Fibroblast of pulmonary artery (primary cell): ENCODE measurements at regions not wholly inside any gene's neighbourhood (a gene's known extent, or its start where the extent isn't known, plus 50 kb on each side); places are given as distances from the start of the nearest gene placed in this dataset.
"Not testable (repeated sequence)": the region's sequence is repeated elsewhere in the genome, so short reads cannot be mapped to it uniquely, and the experiment has no call there.

Experiments
- DNase-seq: peaks from one replicate; pipeline ENCODE4 v3.0.0-alpha.2; 2010; ENCODE audit warnings: low read depth
- H3K4me3 ChIP-seq: replicated peaks from 2 replicates; pipeline ENCODE4 v1.5.1; 2011; ENCODE audit warnings: low read depth, mild to moderate bottlenecking, control low read depth, low read length, moderate library complexity
- CTCF ChIP-seq: IDR thresholded peaks from 2 replicates; pipeline ENCODE4 v1.5.1; 2011; ENCODE audit warnings: mild to moderate bottlenecking, control low read depth, low read length, inconsistent platforms; ENCODE audit errors: missing control alignments

GRCh38 chr2:125243074-125243473 is 1218.0 kb downstream of the CNTNAP5 start:
- DNase-seq, result no peak
- no peak overlapping the region for H3K4me3 ChIP-seq
- TF ChIP-seq CTCF, result no peak

GRCh38 chr2:125254010-125254409 is 1228.9 kb downstream of the CNTNAP5 start:
- DNase-seq, result no peak
- H3K4me3 ChIP-seq, result no peak overlapping the region
- no peak for TF ChIP-seq CTCF

- no peak for TF ChIP-seq CTCF
- no peak overlapping the region for H3K4me3 ChIP-seq
- DNase-seq, result no peak
Measured at GRCh38 chr2:125259451-125259850, 1234.4 kb downstream of the CNTNAP5 start.

- not testable (repeated sequence) for DNase-seq, H3K4me3 ChIP-seq
Measured at GRCh38 chr2:125260366-125260930, 1235.4 kb downstream of the CNTNAP5 start.

- TF ChIP-seq CTCF, result no peak
- DNase-seq, result no peak
- no peak overlapping the region for H3K4me3 ChIP-seq
Measured at GRCh38 chr2:125264453-125264852, 1239.4 kb downstream of the CNTNAP5 start.

GRCh38 chr2:125267683-125268082 is 1242.6 kb downstream of the CNTNAP5 start:
- no peak overlapping the region for H3K4me3 ChIP-seq
- no peak for TF ChIP-seq CTCF
- DNase-seq, result no peak

- no peak overlapping the region for H3K4me3 ChIP-seq
- TF ChIP-seq CTCF, result no peak
- DNase-seq, result no peak
Measured at GRCh38 chr2:125272651-125273050, 1247.6 kb downstream of the CNTNAP5 start.

- no peak for TF ChIP-seq CTCF
- H3K4me3 ChIP-seq, result no peak overlapping the region
- DNase-seq, result no peak
Measured at GRCh38 chr2:125274718-125275117, 1249.6 kb downstream of the CNTNAP5 start.
